ENCODE measurements at regions not wholly inside any gene's neighbourhood (a gene's known extent, or its start where the extent isn't known, plus 50 kb on each side); places are given as distances from the start of the nearest gene placed in this dataset.
A peak's percentile ranks its signal among the peaks of the same experiment; 100 is the strongest.

DNA sequence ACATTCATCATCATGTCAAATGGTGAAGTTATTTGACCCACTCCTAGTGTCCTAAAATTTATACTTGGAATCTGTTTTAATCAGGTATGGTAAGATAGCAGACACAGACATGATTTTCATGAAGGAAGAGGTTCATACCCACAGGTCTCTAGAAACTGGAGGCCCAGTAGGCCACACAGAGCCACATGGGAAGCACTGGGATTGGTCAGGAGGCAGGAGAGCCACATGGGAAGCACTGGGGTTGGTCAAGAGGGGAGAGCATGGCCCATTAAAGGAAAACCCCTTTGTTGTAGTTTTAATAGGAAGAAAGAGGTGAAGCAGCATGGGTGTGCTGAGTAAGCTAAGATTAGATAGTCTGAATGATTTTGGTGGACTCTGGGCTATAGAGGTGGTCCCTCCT lies 356.9 kb downstream of the MFSD1 start:
- no peak for DNase-seq (ENCODE audit: low read depth, low spot score)
- no peak overlapping the region for H3K4me3 ChIP-seq (ENCODE audit: low read depth, low read length)
- no peak for TF ChIP-seq CTCF (IDR thresholded peaks at IDR 0.05; ENCODE audit: low read depth, low read length)
- in situ Hi-C loops (cut with HindIII; ENCODE audit: low sequenced_read_pairs), result no loop called here

- TF ChIP-seq CTCF (IDR thresholded peaks at IDR 0.05; ENCODE audit: low read depth, low read length), result no peak
- in situ Hi-C loops (cut with HindIII; ENCODE audit: low sequenced_read_pairs), result no loop called here
These were observed 357.7 kb downstream of the MFSD1 start for GRCh38 chr3:159159546-159159945.

DNA sequence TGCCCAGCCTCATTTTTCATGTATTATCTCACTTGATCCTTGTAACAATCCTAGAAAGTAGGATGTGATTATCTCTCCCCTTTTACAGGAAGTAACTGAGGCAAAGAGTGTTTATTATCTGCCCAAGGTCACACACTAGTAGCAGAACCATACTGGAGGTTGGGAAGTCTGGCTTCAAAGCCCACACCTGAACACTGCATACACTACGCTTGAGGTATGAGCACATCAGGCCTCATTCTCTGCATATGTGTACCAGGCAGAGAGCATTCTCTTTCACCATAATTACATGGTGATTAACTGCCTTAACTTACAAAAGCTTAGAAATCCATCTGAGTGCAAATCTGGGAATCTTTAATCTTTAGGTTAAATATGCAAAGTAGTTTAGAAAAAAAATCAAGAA lies 361.8 kb downstream of the MFSD1 start:
- H3K4me3 ChIP-seq (ENCODE audit: low read depth, low read length), result no peak overlapping the region
- in situ Hi-C loops (cut with HindIII; ENCODE audit: low sequenced_read_pairs), result no loop called here
- TF ChIP-seq CTCF (IDR thresholded peaks at IDR 0.05; ENCODE audit: low read depth, low read length), result no peak
- no peak for DNase-seq (ENCODE audit: low read depth, low spot score)

More at GRCh38 chr3:159159546-159159945, 357.7 kb downstream of the MFSD1 start:
- no peak overlapping the region for H3K4me3 ChIP-seq (ENCODE audit: low read depth, low read length)
- DNase-seq (ENCODE audit: low read depth, low spot score), result no peak

DNA sequence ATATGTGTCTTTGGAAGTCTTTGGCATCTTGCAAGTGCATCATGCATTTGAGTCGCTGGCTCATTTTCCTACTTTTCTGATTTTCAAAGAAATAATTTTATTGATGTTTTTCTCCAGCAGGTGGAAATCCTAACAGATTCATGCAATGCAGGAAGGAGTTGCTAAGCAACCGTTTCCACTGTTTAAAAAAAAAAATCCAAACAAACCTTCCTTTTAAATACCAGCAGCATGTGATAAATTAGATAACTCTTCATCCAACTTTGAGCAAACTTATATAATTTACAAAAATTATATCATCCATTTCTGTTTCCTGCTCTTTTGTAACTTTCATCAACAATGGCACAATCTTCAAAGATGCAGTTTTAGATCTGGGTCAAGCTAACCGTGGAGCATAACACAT lies 364.1 kb downstream of the MFSD1 start:
- DNase-seq (ENCODE audit: low read depth, low spot score), result peak; percentile 15
- in situ Hi-C loops (cut with HindIII; ENCODE audit: low sequenced_read_pairs), result no loop called here
- no peak for TF ChIP-seq CTCF (IDR thresholded peaks at IDR 0.05; ENCODE audit: low read depth, low read length)
- H3K4me3 ChIP-seq (ENCODE audit: low read depth, low read length), result no peak overlapping the region

DNA sequence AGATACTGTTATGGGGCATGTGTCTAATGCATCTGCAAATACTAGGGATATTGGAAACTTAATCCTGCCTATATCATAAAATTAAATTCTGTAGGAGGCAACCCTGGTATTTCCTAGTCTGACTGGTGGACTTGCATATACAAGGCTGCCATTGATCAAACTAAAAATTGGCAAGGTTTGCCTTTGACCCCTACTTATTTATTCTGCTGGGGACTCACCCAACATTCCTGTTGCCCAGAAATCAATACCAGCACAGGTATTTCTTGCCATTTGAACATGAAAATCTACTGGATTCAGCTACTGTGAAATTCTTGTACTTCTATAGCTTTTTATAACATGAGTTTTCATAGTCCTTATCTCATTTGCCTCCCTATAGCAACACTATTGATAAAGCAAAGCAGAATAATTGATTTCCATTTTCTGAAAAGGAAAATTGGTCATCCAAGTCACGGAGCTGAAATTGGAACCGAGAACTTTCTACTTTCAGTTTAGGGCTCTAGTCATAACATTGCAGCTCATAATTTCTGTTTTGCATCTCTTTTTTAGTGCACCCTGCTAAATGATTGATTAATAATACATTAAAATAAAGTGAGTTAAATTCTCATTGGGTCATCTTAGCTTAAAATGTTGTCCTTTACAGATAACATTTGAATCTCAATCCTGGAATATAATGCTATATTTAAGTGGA lies 365.2 kb downstream of the MFSD1 start:
- H3K4me3 ChIP-seq (ENCODE audit: low read depth, low read length), result no peak overlapping the region
- TF ChIP-seq CTCF (IDR thresholded peaks at IDR 0.05; ENCODE audit: low read depth, low read length), result no peak
- DNase-seq (ENCODE audit: low read depth, low spot score), result no peak
- in situ Hi-C loops (cut with HindIII; ENCODE audit: low sequenced_read_pairs), result no loop called here

DNA sequence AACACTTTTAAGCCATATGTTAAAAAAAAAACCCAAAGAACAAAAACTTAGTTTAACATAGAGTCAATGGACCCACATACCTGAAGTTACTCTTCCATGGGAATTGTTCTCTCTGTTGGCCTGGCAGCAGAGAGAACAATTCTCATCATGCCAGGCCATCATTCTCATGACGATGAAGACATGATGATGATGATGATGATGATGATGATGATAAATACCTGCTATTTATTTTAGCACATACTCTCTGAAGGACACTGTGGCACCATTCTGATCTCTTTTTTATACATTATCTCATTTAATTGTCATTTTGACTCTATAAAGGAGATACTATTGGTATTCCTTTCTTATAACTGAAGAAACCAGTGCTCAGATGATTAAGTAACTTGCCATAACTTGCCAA lies 366.9 kb downstream of the MFSD1 start:
- no peak for TF ChIP-seq CTCF (IDR thresholded peaks at IDR 0.05; ENCODE audit: low read depth, low read length)
- no peak for DNase-seq (ENCODE audit: low read depth, low spot score)
- no peak overlapping the region for H3K4me3 ChIP-seq (ENCODE audit: low read depth, low read length)
- in situ Hi-C loops (cut with HindIII; ENCODE audit: low sequenced_read_pairs), result no loop called here
